Ureter (tissue), 1 donor: ENCODE measurements at regions not wholly inside any gene's neighbourhood (a gene's known extent, or its start where the extent isn't known, plus 50 kb on each side); places are given as distances from the start of the nearest gene placed in this dataset.

Experiments
- DNase-seq: peaks from one replicate; pipeline ENCODE4 v3.0.0-alpha.2; 2020; ENCODE audit warnings: low spot score
- donor health status: DM: yes; HTN: yes; CAD: no.

DNA sequence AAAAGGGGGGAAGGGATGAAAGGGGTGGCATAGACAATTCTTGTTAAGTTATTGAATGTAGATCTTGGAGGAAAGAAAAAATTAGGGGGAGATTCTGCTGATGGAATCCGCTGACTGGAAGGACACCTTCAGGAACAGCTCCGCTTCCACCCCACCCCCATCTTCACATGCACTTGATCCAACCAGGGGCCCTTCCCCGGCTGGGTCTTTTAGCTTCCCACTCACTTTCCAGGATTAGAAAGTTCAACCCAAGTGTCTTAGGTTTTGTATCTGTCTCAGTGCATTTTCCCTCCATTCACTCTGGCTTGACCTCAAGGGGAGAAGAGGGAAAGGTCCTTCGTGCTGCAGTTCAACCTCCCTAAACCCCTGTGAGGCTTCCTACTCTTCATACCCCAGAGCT, 141.4 kb downstream of the IRS2 start:
- no peak for DNase-seq

GRCh38 chr13:109644069-109644750, 142.2 kb downstream of the IRS2 start:
- no peak for DNase-seq

GRCh38 chr13:109642358-109642757, 144.0 kb downstream of the IRS2 start:
- no peak for DNase-seq

DNA sequence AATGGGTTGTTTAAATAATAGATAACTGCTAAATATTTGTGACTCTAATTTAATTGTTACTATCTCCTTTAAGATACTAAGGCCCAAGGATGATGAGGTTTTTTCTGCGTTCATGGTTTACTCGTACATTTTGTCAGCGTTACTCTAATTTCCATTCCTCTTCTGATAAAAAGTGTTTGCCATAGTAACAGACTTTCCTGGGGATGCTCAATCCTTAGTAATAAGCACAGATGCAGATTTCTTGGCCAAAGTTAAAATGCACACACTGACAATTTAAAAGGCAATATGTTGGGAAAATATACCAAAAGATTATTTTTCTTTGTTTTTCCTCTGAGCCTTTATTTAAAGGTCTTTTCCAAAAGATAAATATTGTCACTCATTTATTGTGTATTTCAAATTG, 149.6 kb downstream of the IRS2 start:
- no peak for DNase-seq

- DNase-seq = no peak
Measured at GRCh38 chr13:109631069-109631468, 155.3 kb downstream of the IRS2 start.

DNA sequence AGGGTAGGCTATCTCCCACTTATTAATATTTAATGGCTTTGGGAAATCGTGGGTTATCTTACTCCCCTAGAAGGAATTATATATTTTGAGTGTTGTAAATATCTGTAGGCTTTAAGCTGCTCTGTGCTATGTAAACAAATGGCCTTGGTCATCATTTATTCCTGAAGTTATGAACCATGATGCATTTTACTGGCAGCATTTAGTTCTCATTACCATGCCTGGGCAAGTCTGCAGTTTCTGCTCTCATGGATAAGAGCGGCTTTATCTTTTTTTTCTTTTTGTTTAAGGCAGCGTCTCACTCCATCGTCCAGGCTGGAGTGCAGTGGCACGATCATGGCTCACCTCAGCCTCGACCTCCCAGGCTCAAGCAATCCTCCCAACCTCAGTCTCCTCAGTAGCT, 156.1 kb downstream of the IRS2 start:
- DNase-seq = no peak

GRCh38 chr13:109629737-109630136, 156.6 kb downstream of the IRS2 start:
- no peak for DNase-seq

DNA sequence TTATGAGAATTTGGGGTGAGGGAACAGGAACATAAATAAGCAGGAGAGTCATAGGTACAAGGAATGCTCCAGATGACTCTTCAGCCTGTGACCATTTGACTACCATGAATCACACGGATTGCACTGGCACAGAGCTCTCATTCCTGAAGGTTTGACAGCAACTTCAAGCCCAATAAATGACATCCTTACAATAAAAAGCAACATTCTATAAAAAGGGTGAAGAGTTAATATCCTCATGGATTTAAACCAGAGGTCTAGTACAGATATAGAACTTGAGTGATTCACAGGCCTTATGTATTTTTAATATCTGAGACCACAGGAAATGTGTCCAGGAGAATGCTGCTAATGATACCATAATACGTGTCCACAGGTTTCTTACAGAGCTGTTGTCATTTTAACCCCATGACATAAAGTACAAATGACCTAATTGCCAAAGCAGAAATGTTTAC, 158.1 kb downstream of the IRS2 start:
- no peak for DNase-seq

DNA sequence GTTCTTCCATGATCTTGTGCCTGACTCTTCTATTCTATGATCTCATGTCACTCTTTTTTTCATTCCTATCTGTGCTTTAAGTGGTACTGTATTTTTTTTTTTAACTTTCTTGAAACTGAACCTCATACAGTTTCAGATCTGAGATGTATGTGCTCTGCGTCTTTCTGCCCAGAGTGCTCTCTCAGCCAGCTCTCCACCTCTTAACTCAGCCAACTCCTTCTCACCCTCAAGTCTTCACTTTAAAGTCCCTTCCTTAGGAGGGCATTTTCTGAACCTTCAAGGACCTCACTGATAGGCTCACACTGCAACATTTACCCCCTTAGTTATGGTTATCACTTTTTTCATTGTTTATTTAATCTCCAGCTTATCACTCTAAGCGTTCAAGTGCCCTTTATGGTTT, 158.7 kb downstream of the IRS2 start:
- DNase-seq = no peak

- no peak for DNase-seq
Measured at GRCh38 chr13:109626386-109627171, 159.8 kb downstream of the IRS2 start.

- no peak for DNase-seq
Measured at GRCh38 chr13:109625156-109625555, 161.2 kb downstream of the IRS2 start.

DNA sequence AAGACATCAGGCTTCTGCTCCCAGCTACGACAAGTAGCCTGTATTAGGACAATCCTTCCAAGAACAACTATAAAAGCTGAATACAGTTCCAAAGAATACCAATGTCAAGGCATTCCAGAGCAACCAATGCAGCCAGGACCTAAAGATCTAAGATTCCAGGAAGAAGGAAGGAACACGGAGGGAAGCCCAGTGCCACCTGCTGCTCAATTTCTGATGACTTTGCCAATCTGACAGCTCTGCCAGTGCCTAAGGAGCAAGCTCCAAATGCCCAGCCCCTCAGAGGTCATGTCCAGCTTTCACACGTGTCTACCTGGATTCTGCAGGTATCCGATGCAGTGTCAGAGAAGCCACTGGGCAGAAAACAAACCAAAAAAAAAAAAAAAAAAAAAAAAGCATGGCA, 164.4 kb downstream of the IRS2 start:
- no peak for DNase-seq

DNA sequence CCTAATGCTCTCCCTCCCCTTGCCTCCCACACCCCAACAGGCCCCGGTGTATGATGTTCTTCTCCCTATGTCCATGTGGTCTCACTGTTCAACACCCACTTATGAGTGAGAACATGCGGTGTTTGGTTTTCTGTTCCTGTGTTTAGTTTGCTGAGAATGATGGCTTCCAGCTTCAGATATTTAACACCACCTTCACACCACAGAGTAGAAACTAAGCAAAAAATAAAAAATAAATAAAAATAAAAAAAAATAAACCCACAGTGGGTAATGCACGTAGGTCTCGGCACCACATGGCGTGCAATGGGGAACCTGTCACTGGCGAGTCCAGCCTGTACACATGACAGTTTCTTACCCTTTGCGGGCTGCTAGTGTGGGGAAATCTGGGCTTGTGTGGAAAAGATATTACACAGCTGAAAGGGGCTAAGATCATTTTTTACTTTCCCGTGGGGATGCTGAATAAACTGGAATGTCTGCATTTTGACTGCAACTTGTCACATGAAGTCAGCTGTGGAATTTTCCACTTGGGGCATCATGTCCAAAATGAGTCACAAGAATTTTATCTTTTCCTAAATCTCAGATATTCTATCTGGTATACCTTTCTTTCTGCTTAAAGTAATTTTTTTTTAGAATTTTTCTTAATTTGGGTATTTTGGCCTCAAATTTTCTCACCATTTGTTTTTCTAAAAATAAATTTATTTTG, 170.5 kb downstream of the IRS2 start:
- DNase-seq = no peak

GRCh38 chr13:109611912-109612691, 174.3 kb downstream of the IRS2 start:
- DNase-seq = no peak

DNA sequence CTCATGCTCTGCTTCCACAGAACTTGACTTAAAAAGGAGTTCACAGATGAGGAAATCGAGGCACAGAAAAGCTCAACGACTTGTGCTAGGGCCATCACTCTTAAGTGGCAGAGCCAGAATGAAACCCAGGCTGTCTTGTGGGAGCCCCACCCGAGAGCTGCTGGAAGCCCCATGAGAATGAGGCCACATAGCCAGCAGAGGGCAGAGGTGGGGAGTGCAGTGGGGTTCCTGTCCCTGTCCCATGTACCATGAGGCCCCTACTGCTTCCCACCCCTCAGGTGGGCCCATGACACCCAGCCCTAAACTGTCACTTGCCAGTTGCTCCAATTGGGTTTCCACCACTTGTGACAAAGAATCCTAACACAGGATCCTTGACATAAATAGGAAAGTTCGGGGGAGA, 175.9 kb downstream of the IRS2 start:
- peak; percentile 46 for DNase-seq

- DNase-seq = no peak
Measured at GRCh38 chr13:109608503-109608902, 177.9 kb downstream of the IRS2 start.

GRCh38 chr13:109608059-109608458, 178.3 kb downstream of the IRS2 start:
- DNase-seq = no peak

DNA sequence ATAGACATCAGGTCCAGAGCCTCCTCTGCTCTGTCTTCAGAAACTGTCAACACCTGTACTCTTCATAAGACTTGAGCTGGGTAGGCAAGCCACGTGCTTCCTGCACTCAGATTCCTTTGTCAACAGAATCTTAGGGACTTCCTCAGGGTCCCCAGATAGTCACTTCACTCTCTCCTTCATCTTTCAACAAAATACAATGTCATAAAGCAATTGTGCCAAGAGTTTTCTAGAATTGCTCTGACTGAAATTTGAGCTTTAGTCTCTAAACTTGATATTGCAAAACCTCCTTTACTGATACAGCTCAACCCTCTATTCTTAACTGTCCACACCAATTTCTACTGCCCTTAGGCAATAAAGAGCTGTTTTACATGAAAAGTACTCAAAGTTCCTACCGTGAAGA, 179.9 kb downstream of the IRS2 start:
- no peak for DNase-seq

GRCh38 chr13:109605846-109606245, 180.5 kb downstream of the IRS2 start:
- DNase-seq = no peak

GRCh38 chr13:109604894-109605293, 181.5 kb downstream of the IRS2 start:
- DNase-seq = no peak

- no peak for DNase-seq
Measured at GRCh38 chr13:109602356-109602755, 184.0 kb downstream of the IRS2 start.
